BLaER1 (cell line): ENCODE measurements at regions not wholly inside any gene's neighbourhood (a gene's known extent, or its start where the extent isn't known, plus 50 kb on each side); places are given as distances from the start of the nearest gene placed in this dataset.

Experiments used
- H3K27ac ChIP-seq: shearing (Covaris generic); formaldehyde crosslinking; 2 replicates; pipeline ENCODE4 v1.8.1; 2022
- H3K27me3 ChIP-seq: shearing (Covaris generic); formaldehyde crosslinking; 2 replicates; pipeline ENCODE4 v1.8.1; 2022
- H3K36me3 ChIP-seq: shearing (Covaris generic); formaldehyde crosslinking; 2 replicates; pipeline ENCODE4 v1.8.1; 2022
- H3K4me1 ChIP-seq: shearing (Covaris generic); formaldehyde crosslinking; 2 replicates; pipeline ENCODE4 v1.8.1; 2022
- H3K4me2 ChIP-seq: shearing (Covaris generic); formaldehyde crosslinking; 2 replicates; pipeline ENCODE4 v1.8.1; 2022
- H3K4me3 ChIP-seq: shearing (Covaris generic); formaldehyde crosslinking; 2 replicates; pipeline ENCODE4 v1.8.1; 2022
- H3K9ac ChIP-seq: shearing (Covaris generic); formaldehyde crosslinking; 2 replicates; pipeline ENCODE4 v1.8.1; 2022
- H3K9me3 ChIP-seq: shearing (Covaris generic); formaldehyde crosslinking; 2 replicates; pipeline ENCODE4 v1.8.1; 2022
- H4K20me1 ChIP-seq: shearing (Covaris generic); formaldehyde crosslinking; 2 replicates; pipeline ENCODE4 v1.8.1; 2022
- Cebpa-rat ChIP-seq: shearing (Covaris generic); IDR thresholded peaks from 2 replicates; pipeline ENCODE4 v1.8.1; 2022

DNA sequence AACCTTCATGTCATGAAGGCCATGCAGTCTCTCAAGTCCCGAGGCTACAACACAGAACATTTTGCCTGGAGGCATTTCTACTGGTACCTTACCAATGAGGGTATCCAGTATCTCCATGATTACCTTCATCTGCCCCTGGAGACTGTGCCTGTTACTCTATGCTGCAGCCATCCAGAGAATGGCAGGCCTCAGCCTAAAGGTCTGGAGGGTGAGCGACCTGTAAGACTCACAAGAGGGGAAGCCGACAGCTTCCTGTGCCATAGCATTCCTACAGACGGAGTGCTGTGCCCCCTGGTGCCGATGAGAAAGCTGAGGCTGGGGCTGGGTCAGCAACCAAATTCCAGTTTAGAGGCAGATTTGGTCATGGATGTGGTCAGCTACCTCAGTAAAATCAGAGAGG is 51.3 kb upstream of the CADPS start:
- no peak overlapping the region for H3K9ac ChIP-seq
- peaks cover 11% of the 10 kb centered on the region for H3K4me1 ChIP-seq

DNA sequence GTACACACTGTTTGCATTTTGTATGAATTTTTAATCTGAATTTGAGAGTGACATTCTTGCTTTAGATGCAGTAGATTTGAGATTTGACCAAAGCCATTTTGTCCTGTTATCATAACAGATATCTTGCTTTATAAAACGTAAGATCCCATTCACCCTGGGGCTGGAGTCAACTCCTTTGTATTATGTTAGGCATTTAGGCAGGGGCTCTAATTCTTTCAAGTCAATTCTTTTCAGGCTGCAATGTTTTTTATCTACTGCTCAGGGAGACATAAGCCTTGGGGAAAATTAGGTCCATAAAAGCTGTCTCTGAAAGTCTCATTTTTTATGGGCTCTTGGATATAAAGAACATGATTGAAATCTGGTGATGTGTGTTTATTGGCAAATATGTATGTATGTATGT is 53.0 kb upstream of the CADPS start:
- TF ChIP-seq Cebpa-rat = no peak
- no peaks in the 10 kb centered on the region for H3K4me1 ChIP-seq
- no peaks in the 10 kb centered on the region for H3K27me3 ChIP-seq
- no peak overlapping the region for H3K4me2 ChIP-seq
- no peak overlapping the region for H3K4me3 ChIP-seq
- H3K9me3 ChIP-seq = no peaks in the 10 kb centered on the region
- H3K9ac ChIP-seq = no peak overlapping the region
- no peaks in the 10 kb centered on the region for H4K20me1 ChIP-seq
- H3K36me3 ChIP-seq = no peaks in the 10 kb centered on the region
- no peak overlapping the region for H3K27ac ChIP-seq

More for the DNA sequence above, 51.3 kb upstream of the CADPS start:
- Histone ChIP-seq H3K27me3 (no peaks in the 10 kb centered on the region), H4K20me1 (no peaks in the 10 kb centered on the region), H3K4me2 (no peak overlapping the region), H3K4me3 (no peak overlapping the region), H3K36me3 (no peaks in the 10 kb centered on the region), H3K9me3 (no peaks in the 10 kb centered on the region), H3K27ac (no peak overlapping the region)
- TF ChIP-seq Cebpa-rat = no peak

DNA sequence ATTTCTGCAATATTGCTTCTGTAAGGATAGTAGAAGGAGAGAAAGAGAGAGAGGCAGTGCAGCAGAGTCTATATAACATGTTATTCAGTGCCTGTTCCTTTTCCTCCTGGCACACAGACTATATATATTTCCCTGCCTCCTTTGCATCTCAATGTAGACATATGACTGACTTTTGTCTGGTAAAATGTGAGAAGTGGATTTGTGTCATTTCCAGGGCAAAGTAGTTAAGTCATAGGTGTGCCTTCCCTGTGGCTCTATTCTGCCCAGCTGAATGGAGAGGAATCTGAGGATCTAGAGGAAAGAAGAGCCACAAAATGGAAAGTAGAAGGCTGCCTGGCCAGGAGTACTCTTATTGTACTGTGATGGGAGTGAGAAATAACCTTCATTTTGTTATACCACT is 54.6 kb upstream of the CADPS start:
- Histone ChIP-seq H3K4me1 (no peaks in the 10 kb centered on the region), H3K4me3 (no peak overlapping the region), H3K27ac (no peak overlapping the region), H3K9me3 (no peaks in the 10 kb centered on the region), H3K36me3 (no peaks in the 10 kb centered on the region), H3K4me2 (no peak overlapping the region), H3K27me3 (no peaks in the 10 kb centered on the region), H3K9ac (no peak overlapping the region), H4K20me1 (no peaks in the 10 kb centered on the region)
- TF ChIP-seq Cebpa-rat = no peak

DNA sequence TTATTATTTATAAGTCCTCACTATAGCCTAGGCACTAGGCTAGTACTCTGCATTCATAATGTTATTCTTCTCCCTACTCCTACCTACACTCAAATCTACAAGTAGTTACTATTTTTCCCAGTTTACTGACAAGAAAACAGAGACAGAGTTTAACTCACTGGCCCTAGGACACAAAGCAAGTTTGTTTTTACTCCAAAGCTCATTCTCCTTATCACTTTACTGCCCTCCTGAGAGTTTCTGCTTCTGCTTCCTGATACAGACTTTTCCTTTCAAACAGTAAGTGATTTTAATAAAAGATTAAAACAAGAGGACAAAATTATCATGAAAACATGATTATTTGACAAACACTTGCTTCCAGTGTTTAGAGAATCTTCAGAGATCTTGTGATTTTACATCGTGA is 60.6 kb upstream of the CADPS start:
- Histone ChIP-seq H3K27me3 (no peaks in the 10 kb centered on the region), H4K20me1 (no peaks in the 10 kb centered on the region), H3K4me3 (no peak overlapping the region), H3K9ac (no peak overlapping the region), H3K4me2 (no peak overlapping the region), H3K36me3 (no peaks in the 10 kb centered on the region), H3K4me1 (no peaks in the 10 kb centered on the region), H3K9me3 (peaks cover 3% of the 10 kb centered on the region; the same call in 1 of the 2 replicates), H3K27ac (no peak overlapping the region)
- no peak for TF ChIP-seq Cebpa-rat

DNA sequence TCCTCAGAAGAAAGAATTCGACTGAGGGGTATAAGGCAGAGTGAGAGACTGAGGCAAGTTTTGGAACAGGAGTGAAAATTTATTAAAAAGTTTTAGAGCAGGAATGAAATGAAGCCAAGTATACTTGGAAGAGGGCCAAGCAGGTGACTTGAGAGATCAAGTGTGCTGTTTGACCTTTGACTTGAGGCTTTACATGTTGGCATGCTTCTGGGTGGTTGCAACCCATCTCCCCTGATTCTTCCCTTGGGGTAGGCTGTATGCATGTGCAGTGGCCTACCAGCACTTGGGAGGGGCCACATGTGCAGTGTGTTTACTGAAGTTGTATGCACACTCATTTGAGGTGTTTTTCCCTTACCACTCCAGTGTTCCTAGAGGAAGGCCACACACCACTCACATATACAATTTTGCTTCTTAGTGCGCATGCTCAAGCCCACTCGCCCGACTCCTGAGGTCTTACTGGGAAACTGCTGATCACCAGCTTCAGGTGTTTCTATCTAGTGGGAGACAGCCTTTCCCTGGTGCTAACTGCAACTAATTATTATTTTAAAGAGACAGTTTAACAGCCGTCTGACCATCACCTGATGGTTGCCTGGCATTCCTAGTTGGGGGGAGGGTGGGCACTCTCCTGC is 61.5 kb upstream of the CADPS start:
- Histone ChIP-seq H4K20me1 (no peaks in the 10 kb centered on the region), H3K27ac (no peak overlapping the region), H3K9ac (no peak overlapping the region), H3K4me1 (no peaks in the 10 kb centered on the region), H3K4me2 (no peak overlapping the region), H3K9me3 (peaks cover 3% of the 10 kb centered on the region; the same call in 1 of the 2 replicates), H3K27me3 (no peaks in the 10 kb centered on the region), H3K36me3 (no peaks in the 10 kb centered on the region), H3K4me3 (no peak overlapping the region)
- no peak for TF ChIP-seq Cebpa-rat

DNA sequence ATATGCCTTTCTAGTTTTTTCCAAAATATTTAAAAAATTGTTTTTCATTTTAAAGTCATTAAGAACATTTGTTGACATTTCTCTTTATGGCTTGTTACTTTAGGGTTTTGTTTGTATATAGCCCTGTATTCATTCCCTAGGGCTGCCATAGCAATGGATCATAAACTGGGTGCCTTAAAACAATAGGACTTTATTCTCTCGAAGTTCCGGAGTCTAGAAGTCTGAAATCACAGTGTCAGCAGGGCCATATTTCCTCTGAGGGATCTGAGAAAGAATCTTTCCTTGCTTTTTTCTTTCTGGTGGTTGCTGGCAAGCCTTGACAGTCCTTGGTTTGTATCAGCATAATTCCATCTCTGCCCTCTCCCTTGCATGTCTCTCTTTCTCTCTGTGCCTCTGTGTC is 63.4 kb upstream of the CADPS start:
- no peak overlapping the region for H3K27ac ChIP-seq
- H4K20me1 ChIP-seq = no peaks in the 10 kb centered on the region
- H3K36me3 ChIP-seq = no peaks in the 10 kb centered on the region
- H3K27me3 ChIP-seq = no peaks in the 10 kb centered on the region
- H3K4me1 ChIP-seq = no peaks in the 10 kb centered on the region
- H3K9ac ChIP-seq = no peak overlapping the region
- no peak overlapping the region for H3K4me3 ChIP-seq
- TF ChIP-seq Cebpa-rat = no peak
- no peak overlapping the region for H3K4me2 ChIP-seq
- H3K9me3 ChIP-seq = peaks cover 3% of the 10 kb centered on the region; the same call in 1 of the 2 replicates

DNA sequence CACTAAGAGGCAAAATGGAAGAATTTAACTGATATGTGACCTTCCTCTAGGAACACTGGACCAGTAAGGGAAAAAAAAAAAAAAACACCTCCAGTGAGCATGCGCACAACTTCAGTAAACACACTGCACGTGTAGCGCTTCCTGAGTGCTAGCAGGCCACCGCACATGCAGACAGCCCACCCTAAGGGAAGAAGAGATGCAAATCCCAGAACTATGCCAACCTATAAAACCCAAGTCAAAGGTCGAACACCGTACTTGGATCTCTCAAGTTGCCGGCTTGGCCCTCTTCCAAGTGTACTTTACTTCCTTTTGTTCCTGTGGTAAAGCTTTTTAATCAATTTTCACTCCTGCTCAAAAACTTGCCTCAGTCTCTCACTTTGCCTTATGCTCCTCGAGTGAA is 64.5 kb upstream of the CADPS start:
- Histone ChIP-seq H3K27ac (no peak overlapping the region), H3K36me3 (no peaks in the 10 kb centered on the region), H3K9me3 (peaks cover 3% of the 10 kb centered on the region; the same call in 1 of the 2 replicates), H3K9ac (no peak overlapping the region), H4K20me1 (no peaks in the 10 kb centered on the region), H3K4me2 (no peak overlapping the region), H3K4me3 (no peak overlapping the region), H3K27me3 (no peaks in the 10 kb centered on the region), H3K4me1 (no peaks in the 10 kb centered on the region)
- TF ChIP-seq Cebpa-rat = no peak

DNA sequence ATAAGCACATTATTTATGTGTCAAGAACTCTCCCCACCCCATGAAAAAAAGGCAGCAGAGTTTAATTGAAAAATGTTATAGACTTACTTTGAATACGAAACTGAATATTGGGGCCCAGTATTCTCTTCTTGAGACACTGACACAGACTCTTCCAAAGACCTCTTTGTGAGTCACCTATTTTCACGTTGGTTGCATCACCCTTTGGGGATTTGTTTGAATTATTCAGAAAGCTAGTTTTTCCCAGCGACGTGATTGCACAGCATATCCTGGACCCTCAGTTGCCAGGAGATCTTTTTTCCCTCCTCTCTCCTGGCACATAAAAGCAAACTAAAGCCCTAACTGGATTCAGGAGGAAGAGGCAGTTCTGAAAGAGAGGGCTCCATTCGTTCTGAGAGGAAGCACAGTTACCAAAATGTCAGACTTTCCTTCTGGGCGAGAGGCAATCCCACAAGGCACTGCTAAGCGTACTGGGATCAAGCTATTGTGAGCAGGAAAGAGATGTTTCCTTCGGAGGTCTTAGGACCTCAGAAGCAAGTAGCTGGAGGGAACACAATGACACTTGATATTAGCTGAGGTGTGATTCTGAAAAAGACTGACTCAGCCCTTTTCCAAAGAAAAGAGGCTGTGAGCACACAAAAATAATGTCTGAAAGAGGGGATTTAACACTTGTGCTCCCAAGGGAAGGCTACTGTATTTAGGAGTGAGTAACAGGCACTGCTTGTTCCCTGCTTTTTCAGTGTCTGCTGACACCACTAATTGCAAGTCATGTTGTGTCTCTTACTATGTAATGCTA is 65.8 kb upstream of the CADPS start:
- Histone ChIP-seq H3K4me1 (no peaks in the 10 kb centered on the region), H3K9me3 (peaks cover 3% of the 10 kb centered on the region; the same call in 1 of the 2 replicates), H3K4me2 (no peak overlapping the region), H3K9ac (no peak overlapping the region), H3K36me3 (no peaks in the 10 kb centered on the region), H3K27me3 (no peaks in the 10 kb centered on the region), H3K4me3 (no peak overlapping the region), H3K27ac (no peak overlapping the region), H4K20me1 (no peaks in the 10 kb centered on the region)
- TF ChIP-seq Cebpa-rat = no peak

DNA sequence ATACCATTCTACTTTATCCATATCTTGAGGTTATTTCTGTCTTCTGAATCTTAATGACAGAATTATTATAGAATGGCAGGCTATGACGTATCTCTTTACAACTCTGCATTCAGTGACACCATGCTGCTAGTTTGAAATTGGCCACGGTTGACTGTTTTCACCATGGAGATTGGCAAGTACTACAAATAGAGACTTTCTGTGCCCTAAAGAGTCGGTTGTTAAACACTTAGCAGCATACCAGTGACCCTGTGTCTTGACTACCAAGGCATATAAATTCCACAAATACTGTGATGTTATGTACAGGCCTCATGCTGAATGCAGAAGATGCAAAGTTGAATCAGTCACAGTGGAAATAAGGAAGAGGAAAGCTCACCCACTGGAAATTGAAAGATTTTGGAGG is 67.0 kb upstream of the CADPS start:
- Histone ChIP-seq H3K9ac (no peak overlapping the region), H3K4me1 (no peaks in the 10 kb centered on the region), H3K4me3 (no peak overlapping the region), H4K20me1 (no peaks in the 10 kb centered on the region), H3K4me2 (no peak overlapping the region), H3K36me3 (no peaks in the 10 kb centered on the region), H3K9me3 (peaks cover 3% of the 10 kb centered on the region; the same call in 1 of the 2 replicates), H3K27ac (no peak overlapping the region), H3K27me3 (no peaks in the 10 kb centered on the region)
- no peak for TF ChIP-seq Cebpa-rat

DNA sequence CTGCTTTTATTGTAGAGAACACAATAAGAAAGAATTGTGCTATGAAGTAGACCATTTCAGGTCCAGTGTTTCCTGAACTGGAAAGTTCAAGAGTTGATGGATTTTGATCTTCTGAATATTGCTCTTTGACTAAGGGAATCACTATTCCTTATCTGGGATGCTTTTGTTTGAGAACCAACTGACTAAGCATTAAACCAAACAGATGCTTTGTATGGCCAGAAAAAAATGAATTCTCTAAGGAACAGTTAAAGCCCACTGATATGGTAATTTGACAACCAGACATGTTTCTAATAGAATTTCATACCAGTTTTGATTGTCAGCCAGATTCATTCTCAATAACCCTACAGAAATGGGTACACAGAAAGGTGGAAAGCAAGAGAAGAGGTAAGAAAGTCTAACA is 67.5 kb upstream of the CADPS start:
- Histone ChIP-seq H3K9me3 (peaks cover 3% of the 10 kb centered on the region; the same call in 1 of the 2 replicates), H3K4me3 (no peak overlapping the region), H3K4me1 (no peaks in the 10 kb centered on the region), H3K27me3 (no peaks in the 10 kb centered on the region), H3K9ac (no peak overlapping the region), H3K27ac (no peak overlapping the region), H3K4me2 (no peak overlapping the region), H3K36me3 (no peaks in the 10 kb centered on the region), H4K20me1 (no peaks in the 10 kb centered on the region)
- no peak for TF ChIP-seq Cebpa-rat
